K562 (cell line): ENCODE measurements at regions not wholly inside any gene's neighbourhood (a gene's known extent, or its start where the extent isn't known, plus 50 kb on each side); places are given as distances from the start of the nearest gene placed in this dataset.

Source experiments
- ATAC-seq: fragments of 200-7000 bp; cut with Tn5 transposase; 3 replicates; pipeline ENCODE4 v1.9.1; 2020; ENCODE audit warnings: moderate library complexity
- BruUV-seq: library from RNA; stranded (reverse); fragments of 400-500 nt; replicated peaks from 2 replicates; lab custom pipeline; 2021; lab: Mats Ljungman, UMichigan
- CTCF ChIA-PET: fragments of 300-600 bp; formaldehyde crosslinking; extraction: SDS; loops from one replicate; lab custom pipeline; 2021; ENCODE audit warnings: low intra/inter-chr PET ratio; lab: Yijun Ruan, JAX
- POLR2A ChIA-PET: fragments of 300-600, 350-650 bp; sonication (Branson Sonifier 250); formaldehyde crosslinking; extraction: SDS; loops from one replicate; lab custom pipeline; 2021; ENCODE audit warnings: antibody characterized with exemption, inconsistent platforms; lab: Yijun Ruan, JAX
- DNase-seq, 4 experiments: peaks; one replicate each; pipeline versions ENCODE4 v3.0.0 to v3.0.0-alpha.2; 2011 to 2018; ENCODE audit warnings: low spot score in 3 of 4, mixed read lengths in 3 of 4; ENCODE audit errors: extremely low read depth in 1 of 4
- FAIRE-seq: peaks from 2 replicates; lab custom pipeline; 2011; peaks lifted over from hg19 to GRCh38; lab: Jason Lieb, UNC
- H2AFZ ChIP-seq: 2 replicates; pipeline ENCODE4 v1.6.0; 2011; ENCODE audit warnings: low read depth, low read length, control low read depth, inconsistent platforms
- H3K27ac ChIP-seq: fragments of 200-600 bp; 3 replicates; pipeline ENCODE4 v1.8.0; 2011; ENCODE audit warnings: low read depth, mild to moderate bottlenecking, control low read depth, inconsistent platforms, low read length, moderate library complexity, mixed read lengths; ENCODE audit errors: extremely low read depth
- H3K27me3 ChIP-seq, 2 experiments: fragments of 300-600 bp in 1 of 2; 2 replicates in 1 of 2; 3 replicates in 1 of 2; pipeline versions ENCODE4 v1.6.0 to v1.8.0; 2011; ENCODE audit warnings: inconsistent platforms in 2 of 2, low read length in 2 of 2, mild to moderate bottlenecking in 1 of 2, mixed read lengths in 1 of 2, moderate library complexity in 1 of 2; ENCODE audit not compliant: control insufficient read depth in 2 of 2, insufficient read depth in 2 of 2
- H3K36me3 ChIP-seq: fragments of 300-600 bp; 3 replicates; pipeline ENCODE4 v1.8.0; 2011; ENCODE audit warnings: mild to moderate bottlenecking, low read length, inconsistent platforms; ENCODE audit not compliant: control insufficient read depth, insufficient read depth
- H3K4me1 ChIP-seq, 2 experiments: fragments of 200-600 bp in 1 of 2; replicated peaks in 1 of 2; 2 replicates in 1 of 2; 3 replicates in 1 of 2; pipeline versions ENCODE4 v1.5.1 to v1.8.0; 2011; ENCODE audit warnings: inconsistent platforms in 2 of 2, low read length in 2 of 2, mild to moderate bottlenecking in 1 of 2, mixed read lengths in 1 of 2, moderate library complexity in 1 of 2; ENCODE audit not compliant: control insufficient read depth in 2 of 2, insufficient read depth in 2 of 2
- H3K4me2 ChIP-seq: 2 replicates; pipeline ENCODE4 v1.6.1; 2011; ENCODE audit warnings: low read length, control low read depth, inconsistent platforms, mixed read lengths; ENCODE audit not compliant: insufficient read depth
- H3K4me3 ChIP-seq: fragments of 200-600 bp; sonication (generic), shearing (Covaris generic); 2 replicates; pipeline ENCODE4 v1.5.1; 2016; ENCODE audit warnings: control low read depth, inconsistent platforms
- H3K79me2 ChIP-seq: fragments of 200-600 bp; 3 replicates; pipeline ENCODE4 v1.8.0; 2011; ENCODE audit warnings: low read length, inconsistent platforms; ENCODE audit not compliant: control insufficient read depth, insufficient read depth
- H3K9ac ChIP-seq, 2 experiments: 2 replicates each; pipeline versions ENCODE4 v1.6.0 to v1.6.1; 2011; ENCODE audit warnings: low read depth in 2 of 2, low read length in 2 of 2, control low read depth in 1 of 2, inconsistent platforms in 1 of 2, mild to moderate bottlenecking in 1 of 2, mixed read lengths in 1 of 2; ENCODE audit not compliant: insufficient read depth in 1 of 2
- H3K9me1 ChIP-seq: one replicate; pipeline ENCODE4 v1.6.0; 2011; ENCODE audit warnings: inconsistent platforms, mild to moderate bottlenecking, low read length, moderate library complexity; ENCODE audit not compliant: control insufficient read depth, insufficient read depth
- H3K9me3 ChIP-seq: replicated peaks from 2 replicates; pipeline ENCODE4 v1.5.1; 2011; ENCODE audit warnings: low read depth, low read length, inconsistent platforms; ENCODE audit not compliant: control insufficient read depth, insufficient read depth
- H4K20me1 ChIP-seq: replicated peaks from 2 replicates; pipeline ENCODE4 v1.6.1; 2011; ENCODE audit warnings: low read length, inconsistent platforms, mixed read lengths; ENCODE audit not compliant: control insufficient read depth, insufficient read depth
- C11orf30 ChIP-seq: fragments of 450-650 bp; IDR thresholded peaks from 2 replicates; pipeline ENCODE4 v1.6.1; 2016; ENCODE audit warnings: low read depth, mild to moderate bottlenecking
- JUND ChIP-seq, 2 experiments: IDR thresholded peaks; 2 replicates in 1 of 2; 3 replicates in 1 of 2; pipeline ENCODE4 v1.6.1; 2011; ENCODE audit warnings: borderline replicate concordance in 2 of 2, low read depth in 2 of 2, low read length in 2 of 2, improper control_type of control experiment in 1 of 2, missing biosample characterization in 1 of 2, missing genetic modification characterization in 1 of 2, missing genetic modification reagents in 1 of 2
- MCM7 ChIP-seq, 2 experiments: fragments of 450-650 bp; IDR thresholded peaks; 2 replicates each; pipeline ENCODE4 v1.6.1; 2016 to 2018
- RNF2 ChIP-seq: sonication (generic); IDR thresholded peaks from 2 replicates; pipeline ENCODE4 v1.6.1; 2016
- SMARCB1 ChIP-seq: IDR thresholded peaks from 2 replicates; pipeline ENCODE4 v1.6.1; 2011; ENCODE audit warnings: improper control_type of control experiment, low read depth; ENCODE audit not compliant: insufficient read length
- SMC3 ChIP-seq: conservative IDR thresholded peaks from 2 replicates; pipeline ENCODE4 v1.6.1; 2011; ENCODE audit warnings: low read depth, low read length, improper control_type of control experiment; ENCODE audit not compliant: insufficient read depth
- THRAP3 ChIP-seq: fragments of 450-650 bp; IDR thresholded peaks from 2 replicates; pipeline ENCODE4 v1.6.1; 2016; ENCODE audit warnings: mild to moderate bottlenecking, inconsistent platforms, borderline replicate concordance
- ZNF282 ChIP-seq: sonication (generic); formaldehyde crosslinking; IDR thresholded peaks from 2 replicates; pipeline ENCODE4 v1.8.1; 2023; ENCODE audit warnings: missing genetic modification reagents
- ZNF316 ChIP-seq: fragments of 450-650 bp; IDR thresholded peaks from 2 replicates; pipeline ENCODE4 v1.6.1; 2016
- WGBS: fragments of 100-300 bp; shearing (Covaris generic); methylation state at CpG from one replicate; pipeline ENCODE4 v1.1.6; 2016; ENCODE audit warnings: low coverage, mixed read lengths; ENCODE audit not compliant: insufficient coverage; ENCODE audit errors: missing lambda C conversion rate; 5-methylcytosine and 5-hydroxymethylcytosine counted together
- in situ Hi-C: fragments of 300-500 bp; cut with MboI; formaldehyde crosslinking; loops from 4 replicates; pipeline ENCODE4 v1.15.0; 2018; ENCODE audit warnings: inconsistent platforms, mixed read lengths
- intact Hi-C: fragments of 100-400 bp; cut with micrococcal nuclease; formaldehyde crosslinking; loops from 2 replicates; pipeline ENCODE4 v1.14.2; 2022
- TF ChIP-seq, protein P1 (sequence below): sonication (generic); IDR thresholded peaks from 2 replicates; pipeline ENCODE4 v1.6.1; 2016
- TF ChIP-seq, protein P2 (sequence below), 2 experiments: IDR thresholded peaks; 2 replicates each; pipeline ENCODE4 v1.6.1; 2012; ENCODE audit warnings: improper control_type of control experiment in 2 of 2, low read depth in 2 of 2, low read length in 2 of 2, borderline replicate concordance in 1 of 2
- TF ChIP-seq, protein P3 (sequence below), 2 experiments: fragments of 250-450 bp in 1 of 2; fragments of 450-650 bp in 1 of 2; sonication (Bioruptor Pico) in 1 of 2; IDR thresholded peaks; 2 replicates each; pipeline versions ENCODE4 v1.6.1 to v1.8.0; 2016 to 2021; ENCODE audit warnings: mild to moderate bottlenecking in 2 of 2, moderate library complexity in 2 of 2, missing compliant biosample characterization in 1 of 2, missing genetic modification characterization in 1 of 2
- TF ChIP-seq, protein P4 (sequence below), 2 experiments: fragments of 450-650 bp in 1 of 2; sonication (generic) in 1 of 2; formaldehyde crosslinking in 1 of 2; IDR thresholded peaks in 1 of 2; conservative IDR thresholded peaks in 1 of 2; 2 replicates each; pipeline versions ENCODE4 v1.6.1 to v1.8.1; 2016 to 2023; ENCODE audit warnings: mild to moderate bottlenecking in 2 of 2, moderate library complexity in 2 of 2, inconsistent platforms in 1 of 2, missing genetic modification reagents in 1 of 2
- TF ChIP-seq, protein P5 (sequence below): fragments of 250-450 bp; sonication (Bioruptor Pico); IDR thresholded peaks from 2 replicates; pipeline ENCODE4 v1.9.0; 2021; ENCODE audit warnings: mild to moderate bottlenecking
- TF ChIP-seq, protein P6 (sequence below): sonication (generic); formaldehyde crosslinking; IDR thresholded peaks from 2 replicates; pipeline ENCODE4 v1.8.1; 2023; ENCODE audit warnings: mild to moderate bottlenecking, missing genetic modification reagents

DNA sequence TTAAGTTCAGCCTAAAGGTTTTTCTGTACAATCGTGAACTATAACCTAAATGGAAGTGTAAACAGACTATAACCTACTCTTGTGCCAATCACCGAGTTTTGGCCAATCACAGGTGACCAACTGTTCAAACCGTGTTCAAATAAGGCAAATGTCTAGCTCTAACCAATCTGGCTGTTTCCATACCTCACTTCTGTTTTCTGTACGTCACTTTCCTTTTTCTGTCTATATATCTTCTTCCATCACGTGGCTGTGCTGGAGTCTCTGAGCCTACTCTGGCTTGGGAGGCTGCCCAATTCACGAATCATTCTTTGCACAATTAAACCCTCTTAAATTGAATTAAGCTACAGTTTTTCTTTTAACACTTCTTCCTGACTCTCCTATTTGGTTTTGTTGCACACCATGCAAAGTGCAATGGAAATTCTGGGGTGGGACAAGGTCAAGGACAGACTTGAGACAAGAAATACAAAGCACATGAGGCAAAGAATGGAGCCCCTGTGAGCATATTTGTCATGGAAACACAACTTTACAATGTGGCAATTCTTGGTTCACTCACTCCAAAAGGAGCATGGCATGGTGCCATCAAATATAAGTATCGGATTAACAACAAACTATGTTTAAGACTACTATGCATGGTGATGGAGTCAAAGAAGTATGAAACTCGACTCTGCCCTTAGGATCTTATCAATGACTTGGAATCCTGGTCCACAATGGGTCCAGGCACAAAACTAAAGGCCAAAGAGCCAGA lies 115.7 kb upstream of the FAM9B start:
- CTCF ChIA-PET = no interaction called here
- DNase-seq = no peak
- Histone ChIP-seq H3K4me3 (no peak overlapping the region), H3K4me2 (no peak overlapping the region), H3K9me3 (no peaks in the 10 kb centered on the region), H3K4me1 (no peaks in the 10 kb centered on the region), H3K9me1 (no peaks in the 10 kb centered on the region), H3K36me3 (no peaks in the 10 kb centered on the region), H2AFZ (no peak overlapping the region), H3K27me3 (peaks cover 0 to 4% of the 10 kb centered on the region in 2 experiments; a peak in 2 of 5 replicates), H4K20me1 (no peaks in the 10 kb centered on the region), H3K79me2 (no peaks in the 10 kb centered on the region), H3K27ac (no peak overlapping the region), H3K9ac (no peak overlapping the region)
- WGBS = under 1% methylated on average over 7 of the region's 8 CpGs
- intact Hi-C loops (no loop called here), in situ Hi-C loops (no loop called here)
- ATAC-seq = no peak
- POLR2A ChIA-PET = no interaction called here
- no peak for FAIRE-seq
- no TSS peak for BruUV-seq
- TF ChIP-seq SMC3 (no peak), RNF2 (no peak), JUND (IDR thresholded peaks at IDR 0.05; ENCODE audit: borderline replicate concordance, low read depth, low read length) (no peak), JUND (tag; IDR thresholded peaks at IDR 0.05; ENCODE audit: borderline replicate concordance, low read depth, low read length) (no peak), C11orf30 (no peak), ZNF282 (no peak), ZNF316 (no peak), SMARCB1 (no peak), THRAP3 (no peak), MCM7 (IDR thresholded peaks at IDR 0.05) (no peak)
- TF ChIP-seq, protein P1, sequence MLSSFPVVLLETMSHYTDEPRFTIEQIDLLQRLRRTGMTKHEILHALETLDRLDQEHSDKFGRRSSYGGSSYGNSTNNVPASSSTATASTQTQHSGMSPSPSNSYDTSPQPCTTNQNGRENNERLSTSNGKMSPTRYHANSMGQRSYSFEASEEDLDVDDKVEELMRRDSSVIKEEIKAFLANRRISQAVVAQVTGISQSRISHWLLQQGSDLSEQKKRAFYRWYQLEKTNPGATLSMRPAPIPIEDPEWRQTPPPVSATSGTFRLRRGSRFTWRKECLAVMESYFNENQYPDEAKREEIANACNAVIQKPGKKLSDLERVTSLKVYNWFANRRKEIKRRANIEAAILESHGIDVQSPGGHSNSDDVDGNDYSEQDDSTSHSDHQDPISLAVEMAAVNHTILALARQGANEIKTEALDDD = no peak
- TF ChIP-seq, protein P2, sequence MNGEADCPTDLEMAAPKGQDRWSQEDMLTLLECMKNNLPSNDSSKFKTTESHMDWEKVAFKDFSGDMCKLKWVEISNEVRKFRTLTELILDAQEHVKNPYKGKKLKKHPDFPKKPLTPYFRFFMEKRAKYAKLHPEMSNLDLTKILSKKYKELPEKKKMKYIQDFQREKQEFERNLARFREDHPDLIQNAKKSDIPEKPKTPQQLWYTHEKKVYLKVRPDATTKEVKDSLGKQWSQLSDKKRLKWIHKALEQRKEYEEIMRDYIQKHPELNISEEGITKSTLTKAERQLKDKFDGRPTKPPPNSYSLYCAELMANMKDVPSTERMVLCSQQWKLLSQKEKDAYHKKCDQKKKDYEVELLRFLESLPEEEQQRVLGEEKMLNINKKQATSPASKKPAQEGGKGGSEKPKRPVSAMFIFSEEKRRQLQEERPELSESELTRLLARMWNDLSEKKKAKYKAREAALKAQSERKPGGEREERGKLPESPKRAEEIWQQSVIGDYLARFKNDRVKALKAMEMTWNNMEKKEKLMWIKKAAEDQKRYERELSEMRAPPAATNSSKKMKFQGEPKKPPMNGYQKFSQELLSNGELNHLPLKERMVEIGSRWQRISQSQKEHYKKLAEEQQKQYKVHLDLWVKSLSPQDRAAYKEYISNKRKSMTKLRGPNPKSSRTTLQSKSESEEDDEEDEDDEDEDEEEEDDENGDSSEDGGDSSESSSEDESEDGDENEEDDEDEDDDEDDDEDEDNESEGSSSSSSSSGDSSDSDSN (IDR thresholded peaks at IDR 0.05; ENCODE audit: borderline replicate concordance in 1 of 2, low read depth in 2 of 2, low read length in 2 of 2) = no peak
- TF ChIP-seq, protein P3, sequence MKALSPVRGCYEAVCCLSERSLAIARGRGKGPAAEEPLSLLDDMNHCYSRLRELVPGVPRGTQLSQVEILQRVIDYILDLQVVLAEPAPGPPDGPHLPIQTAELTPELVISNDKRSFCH (CRISPR knock-in tag; IDR thresholded peaks at IDR 0.05) = no peak
- TF ChIP-seq, protein P3 (tag; IDR thresholded peaks at IDR 0.05) = no peak
- TF ChIP-seq, protein P4, sequence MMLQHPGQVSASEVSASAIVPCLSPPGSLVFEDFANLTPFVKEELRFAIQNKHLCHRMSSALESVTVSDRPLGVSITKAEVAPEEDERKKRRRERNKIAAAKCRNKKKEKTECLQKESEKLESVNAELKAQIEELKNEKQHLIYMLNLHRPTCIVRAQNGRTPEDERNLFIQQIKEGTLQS (IDR thresholded peaks at IDR 0.05) = no peak
- TF ChIP-seq, protein P4 (CRISPR knock-in tag; conservative IDR thresholded peaks at IDR 0.05) = no peak
- TF ChIP-seq, protein P5, sequence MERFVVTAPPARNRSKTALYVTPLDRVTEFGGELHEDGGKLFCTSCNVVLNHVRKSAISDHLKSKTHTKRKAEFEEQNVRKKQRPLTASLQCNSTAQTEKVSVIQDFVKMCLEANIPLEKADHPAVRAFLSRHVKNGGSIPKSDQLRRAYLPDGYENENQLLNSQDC (CRISPR knock-in tag) = no peak
- TF ChIP-seq, protein P6, sequence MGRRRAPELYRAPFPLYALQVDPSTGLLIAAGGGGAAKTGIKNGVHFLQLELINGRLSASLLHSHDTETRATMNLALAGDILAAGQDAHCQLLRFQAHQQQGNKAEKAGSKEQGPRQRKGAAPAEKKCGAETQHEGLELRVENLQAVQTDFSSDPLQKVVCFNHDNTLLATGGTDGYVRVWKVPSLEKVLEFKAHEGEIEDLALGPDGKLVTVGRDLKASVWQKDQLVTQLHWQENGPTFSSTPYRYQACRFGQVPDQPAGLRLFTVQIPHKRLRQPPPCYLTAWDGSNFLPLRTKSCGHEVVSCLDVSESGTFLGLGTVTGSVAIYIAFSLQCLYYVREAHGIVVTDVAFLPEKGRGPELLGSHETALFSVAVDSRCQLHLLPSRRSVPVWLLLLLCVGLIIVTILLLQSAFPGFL (CRISPR knock-in tag) = no peak
